Trophoblast cell (in vitro differentiated cells and primary cell): ENCODE measurements at regions not wholly inside any gene's neighbourhood (a gene's known extent, or its start where the extent isn't known, plus 50 kb on each side); places are given as distances from the start of the nearest gene placed in this dataset.

Experiments used
- DNase-seq, 2 donors: peaks; one replicate each; pipeline ENCODE4 v3.0.0-alpha.2; 2016
- H2AFZ ChIP-seq: 2 replicates; pipeline ENCODE4 v1.6.1; 2013; ENCODE audit warnings: low read length, moderate library complexity, mild to moderate bottlenecking; ENCODE audit not compliant: insufficient read depth, poor library complexity
- H2AK5ac ChIP-seq: 2 replicates; pipeline ENCODE4 v1.6.1; 2013; ENCODE audit warnings: mild to moderate bottlenecking, low read length
- H2BK120ac ChIP-seq: 2 replicates; pipeline ENCODE4 v1.6.1; 2013; ENCODE audit warnings: low read length, mild to moderate bottlenecking, moderate library complexity; ENCODE audit not compliant: insufficient read depth, poor library complexity
- H2BK12ac ChIP-seq: 2 replicates; pipeline ENCODE4 v1.6.1; 2013; ENCODE audit warnings: mild to moderate bottlenecking, low read length, moderate library complexity
- H2BK5ac ChIP-seq: 2 replicates; pipeline ENCODE4 v1.6.1; 2013; ENCODE audit warnings: low read length, low read depth, moderate library complexity, mild to moderate bottlenecking; ENCODE audit not compliant: poor library complexity
- H3K14ac ChIP-seq: 2 replicates; pipeline ENCODE4 v1.6.1; 2013; ENCODE audit warnings: mild to moderate bottlenecking, low read length
- H3K18ac ChIP-seq: 2 replicates; pipeline ENCODE4 v1.6.1; 2013; ENCODE audit warnings: mild to moderate bottlenecking, low read length
- H3K23ac ChIP-seq: 2 replicates; pipeline ENCODE4 v1.6.1; 2013; ENCODE audit warnings: low read length
- H3K27ac ChIP-seq: 2 replicates; pipeline ENCODE4 v1.5.1; 2013; ENCODE audit warnings: low read depth, mild to moderate bottlenecking, inconsistent platforms, low read length, moderate library complexity
- H3K27me3 ChIP-seq: 2 replicates; pipeline ENCODE4 v1.6.1; 2013; ENCODE audit warnings: inconsistent platforms, mild to moderate bottlenecking, low read length, moderate library complexity; ENCODE audit not compliant: insufficient read depth
- H3K36me3 ChIP-seq, 2 experiments: 1 replicate in 1 of 2; 2 replicates in 1 of 2; pipeline ENCODE4 v1.6.1; 2013; ENCODE audit warnings: low read length in 2 of 2, mild to moderate bottlenecking in 2 of 2, moderate library complexity in 1 of 2; ENCODE audit not compliant: insufficient read depth in 2 of 2, control insufficient read depth in 1 of 2
- H3K4ac ChIP-seq: 2 replicates; pipeline ENCODE4 v1.6.1; 2013; ENCODE audit warnings: low read depth, mild to moderate bottlenecking, low read length, moderate library complexity
- H3K4me1 ChIP-seq, 2 experiments: 1 replicate in 1 of 2; 2 replicates in 1 of 2; pipeline ENCODE4 v1.6.1; 2013; ENCODE audit warnings: low read length in 2 of 2, mild to moderate bottlenecking in 2 of 2, moderate library complexity in 1 of 2; ENCODE audit not compliant: insufficient read depth in 2 of 2, control insufficient read depth in 1 of 2
- H3K4me2 ChIP-seq: 2 replicates; pipeline ENCODE4 v1.6.1; 2013; ENCODE audit warnings: inconsistent platforms, mild to moderate bottlenecking, low read length, moderate library complexity
- H3K4me3 ChIP-seq: 2 replicates; pipeline ENCODE4 v1.5.1; 2013; ENCODE audit warnings: mild to moderate bottlenecking, low read depth, low read length, inconsistent platforms
- H3K79me1 ChIP-seq: one replicate; pipeline ENCODE4 v1.6.1; 2013; ENCODE audit warnings: low read length
- H3K79me2 ChIP-seq: 2 replicates; pipeline ENCODE4 v1.6.1; 2013; ENCODE audit warnings: low read length, mild to moderate bottlenecking; ENCODE audit not compliant: control insufficient read depth, insufficient read depth, poor library complexity
- H3K9ac ChIP-seq: 2 replicates; pipeline ENCODE4 v1.6.1; 2013; ENCODE audit warnings: mild to moderate bottlenecking, low read length
- H3K9me3 ChIP-seq: 2 replicates; pipeline ENCODE4 v1.6.1; 2013; ENCODE audit warnings: low read depth, mild to moderate bottlenecking, control low read depth, inconsistent platforms, low read length; ENCODE audit not compliant: insufficient read depth
- H4K12ac ChIP-seq: 2 replicates; pipeline ENCODE4 v1.6.1; 2013; ENCODE audit warnings: low read depth, mild to moderate bottlenecking, low read length, moderate library complexity
- H4K8ac ChIP-seq: 2 replicates; pipeline ENCODE4 v1.6.1; 2013; ENCODE audit warnings: low read depth, mild to moderate bottlenecking, low read length, moderate library complexity
- H4K91ac ChIP-seq: one replicate; pipeline ENCODE4 v1.6.1; 2013; ENCODE audit warnings: low read depth, mild to moderate bottlenecking, low read length, moderate library complexity
- WGBS: extraction: QIAGEN DNeasy Blood & Tissue Kit; methylation state at CpG from one replicate; pipeline ENCODE4 v1.1.7; 2013; ENCODE audit warnings: missing lambda C conversion rate; ENCODE audit not compliant: insufficient read length, insufficient coverage; ENCODE audit errors: extremely low coverage; 5-methylcytosine and 5-hydroxymethylcytosine counted together

DNA sequence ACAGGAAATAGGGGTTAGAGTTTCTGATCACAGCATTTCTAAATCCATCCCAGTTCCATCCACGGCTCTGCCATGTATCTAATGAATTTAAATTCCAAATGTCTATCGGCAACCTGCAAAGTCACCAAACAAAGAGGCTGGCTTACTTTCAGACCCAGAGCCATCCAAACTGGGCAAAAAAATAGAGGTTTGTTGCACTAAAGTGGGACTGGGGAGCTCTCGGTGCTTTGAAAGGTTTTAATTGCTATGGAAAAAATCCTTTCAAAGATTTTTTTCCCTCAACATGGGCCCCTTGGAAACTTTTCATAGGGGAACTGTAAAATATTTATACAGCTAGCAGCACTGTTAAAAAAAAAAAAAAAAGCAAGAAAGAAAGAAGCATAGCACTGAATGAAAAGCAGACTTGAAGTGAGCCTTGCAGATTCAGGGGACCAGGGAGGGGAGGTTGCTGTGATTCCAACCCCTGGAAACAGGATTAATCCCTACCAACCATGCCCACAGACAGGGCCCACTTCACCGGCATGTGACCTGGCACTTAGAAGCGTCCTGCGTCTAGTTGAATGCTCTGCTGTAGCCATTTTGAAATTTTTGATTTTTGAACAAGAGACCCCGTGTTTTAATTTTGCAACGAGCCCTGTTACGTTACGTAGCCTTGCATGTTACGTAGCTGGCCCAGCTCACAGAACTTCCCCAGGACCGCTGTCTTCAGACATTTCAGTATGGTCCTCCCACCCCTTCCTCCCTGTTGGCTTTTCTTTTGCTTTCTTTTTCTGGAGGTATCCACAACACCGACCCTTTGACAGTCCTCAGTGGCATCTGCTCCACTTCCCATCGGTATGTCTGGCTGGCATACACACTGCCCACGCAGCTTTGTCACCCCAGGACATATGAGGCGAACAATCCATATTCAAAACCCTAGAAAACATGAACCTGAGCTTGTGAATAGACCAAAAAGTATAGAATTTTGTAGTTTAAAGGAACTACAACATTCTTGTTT is 105.3 kb upstream of the NFIB start:
- peaks cover 3% of the 10 kb centered on the region for H3K9me3 ChIP-seq
- no peak overlapping the region for H2AK5ac ChIP-seq
- no peak overlapping the region for H4K91ac ChIP-seq
- H4K8ac ChIP-seq, result no peak overlapping the region
- no peak overlapping the region for H3K14ac ChIP-seq
- no peak overlapping the region for H3K18ac ChIP-seq
- H3K4me2 ChIP-seq, result no peak overlapping the region
- H3K36me3 ChIP-seq, result no peaks in the 10 kb centered on the region
- no peak overlapping the region for H3K4me3 ChIP-seq
- H2AFZ ChIP-seq, result no peak overlapping the region
- no peak overlapping the region for H3K4ac ChIP-seq
- H3K23ac ChIP-seq, result no peak overlapping the region
- no peak overlapping the region for H2BK5ac ChIP-seq
- WGBS, result no CpG with 5 or more reads among the region's 16 CpGs
- no peak overlapping the region for H2BK120ac ChIP-seq
- no peaks in the 10 kb centered on the region for H3K27me3 ChIP-seq
- peaks cover 2 to 5% of the 10 kb centered on the region in 2 experiments for H3K4me1 ChIP-seq
- H3K27ac ChIP-seq, result no peak overlapping the region
- H3K79me1 ChIP-seq, result no peaks in the 10 kb centered on the region
- H2BK12ac ChIP-seq, result no peak overlapping the region
- H4K12ac ChIP-seq, result no peak overlapping the region
- no peak overlapping the region for H3K9ac ChIP-seq
- DNase-seq, result no peak
- H3K79me2 ChIP-seq, result no peaks in the 10 kb centered on the region

GRCh38 chr9:14418301-14418940 is 104.5 kb upstream of the NFIB start:
- no peak overlapping the region for H4K91ac ChIP-seq

GRCh38 chr9:14417237-14417636 is 103.3 kb upstream of the NFIB start:
- no CpG with 5 or more reads among the region's 3 CpGs for WGBS
- no peak overlapping the region for H3K4ac ChIP-seq

More at GRCh38 chr9:14418301-14418940, 104.5 kb upstream of the NFIB start:
- DNase-seq, result no peak
- no peaks in the 10 kb centered on the region for H3K79me2 ChIP-seq
- peaks cover 3% of the 10 kb centered on the region for H3K9me3 ChIP-seq
- no peak overlapping the region for H2AK5ac ChIP-seq
- no peak overlapping the region for H3K9ac ChIP-seq
- no peak overlapping the region for H2BK120ac ChIP-seq
- no CpG with 5 or more reads among the region's 5 CpGs for WGBS
- H3K27ac ChIP-seq, result no peak overlapping the region
- no peak overlapping the region for H2BK12ac ChIP-seq
- no peak overlapping the region for H3K14ac ChIP-seq
- H4K12ac ChIP-seq, result no peak overlapping the region
- no peaks in the 10 kb centered on the region for H3K4me1 ChIP-seq
- no peak overlapping the region for H3K4me3 ChIP-seq
- H3K27me3 ChIP-seq, result no peaks in the 10 kb centered on the region
- no peak overlapping the region for H2BK5ac ChIP-seq
- no peak overlapping the region for H3K23ac ChIP-seq
- H3K18ac ChIP-seq, result no peak overlapping the region
- H3K4ac ChIP-seq, result no peak overlapping the region
- no peak overlapping the region for H2AFZ ChIP-seq
- H4K8ac ChIP-seq, result no peak overlapping the region
- H3K4me2 ChIP-seq, result no peak overlapping the region
- H3K36me3 ChIP-seq, result no peaks in the 10 kb centered on the region
- no peaks in the 10 kb centered on the region for H3K79me1 ChIP-seq

GRCh38 chr9:14415947-14416346 is 102.0 kb upstream of the NFIB start:
- WGBS, result no CpG with 5 or more reads among the region's 1 CpG
- Histone ChIP-seq H3K27ac (no peak overlapping the region), H3K79me1 (no peaks in the 10 kb centered on the region), H2AK5ac (no peak overlapping the region), H3K4me1 (no peaks in the 10 kb centered on the region), H4K12ac (no peak overlapping the region), H3K14ac (no peak overlapping the region), H2AFZ (no peak overlapping the region), H3K23ac (no peak overlapping the region), H3K79me2 (no peaks in the 10 kb centered on the region), H3K4me3 (no peak overlapping the region), H3K9me3 (peaks cover 3% of the 10 kb centered on the region), H3K4ac (no peak overlapping the region), H2BK120ac (no peak overlapping the region), H3K9ac (no peak overlapping the region), H2BK5ac (no peak overlapping the region), H4K8ac (no peak overlapping the region), H3K36me3 (no peaks in the 10 kb centered on the region), H4K91ac (no peak overlapping the region), H2BK12ac (no peak overlapping the region), H3K18ac (no peak overlapping the region), H3K4me2 (no peak overlapping the region), H3K27me3 (no peaks in the 10 kb centered on the region)
- DNase-seq, result no peak

More at GRCh38 chr9:14417237-14417636, 103.3 kb upstream of the NFIB start:
- H2AFZ ChIP-seq, result no peak overlapping the region
- H3K27me3 ChIP-seq, result no peaks in the 10 kb centered on the region
- no peak overlapping the region for H4K91ac ChIP-seq
- H3K9me3 ChIP-seq, result peaks cover 3% of the 10 kb centered on the region
- no peaks in the 10 kb centered on the region for H3K4me1 ChIP-seq
- no peak overlapping the region for H3K27ac ChIP-seq
- no peak overlapping the region for H3K18ac ChIP-seq
- H3K4me2 ChIP-seq, result no peak overlapping the region
- no peak overlapping the region for H4K12ac ChIP-seq
- no peaks in the 10 kb centered on the region for H3K36me3 ChIP-seq
- no peak overlapping the region for H3K4me3 ChIP-seq
- H2BK5ac ChIP-seq, result no peak overlapping the region
- H2BK120ac ChIP-seq, result no peak overlapping the region
- no peak overlapping the region for H4K8ac ChIP-seq
- H3K23ac ChIP-seq, result no peak overlapping the region
- H2AK5ac ChIP-seq, result no peak overlapping the region
- H3K79me2 ChIP-seq, result no peaks in the 10 kb centered on the region
- no peak overlapping the region for H2BK12ac ChIP-seq
- no peaks in the 10 kb centered on the region for H3K79me1 ChIP-seq
- no peak overlapping the region for H3K9ac ChIP-seq
- DNase-seq, result peak in 1 of 2 donors; percentile 13
- H3K14ac ChIP-seq, result no peak overlapping the region
